ENCODE measurements at regions not wholly inside any gene's neighbourhood (a gene's known extent, or its start where the extent isn't known, plus 50 kb on each side); places are given as distances from the start of the nearest gene placed in this dataset.

- Histone ChIP-seq H3K27me3 (ENCODE audit: insufficient read depth) (no peaks in the 10 kb centered on the region), H3K4me1 (ENCODE audit: insufficient read depth) (no peaks in the 10 kb centered on the region), H3F3A (replicated peaks; ENCODE audit: low read depth) (no peaks in the 10 kb centered on the region), H3K36me3 (ENCODE audit: insufficient read depth) (no peaks in the 10 kb centered on the region), H3K79me2 (replicated peaks; ENCODE audit: insufficient read depth) (no peaks in the 10 kb centered on the region), H2AFZ (no peak overlapping the region), H3K4me2 (no peak overlapping the region), H3K9me2 (ENCODE audit: insufficient read depth) (no peaks in the 10 kb centered on the region), H3K4me3 (no peak overlapping the region), H3K27ac (ENCODE audit: low read depth) (no peak overlapping the region), H4K20me1 (replicated peaks; ENCODE audit: insufficient read depth) (no peaks in the 10 kb centered on the region)
- TF ChIP-seq ZNF462 (CRISPR knock-in tag; IDR thresholded peaks at IDR 0.05) (no peak), EZH2phosphoT487 (IDR thresholded peaks at IDR 0.05; ENCODE audit: unreplicated experiment) (no peak), EZH2 (IDR thresholded peaks at IDR 0.05; ENCODE audit: low read depth, unreplicated experiment) (no peak), JUNB (IDR thresholded peaks at IDR 0.05; ENCODE audit: unreplicated experiment) (no peak), CREB1 (CRISPR knock-in tag; IDR thresholded peaks at IDR 0.05; ENCODE audit: low read depth) (no peak)
- Mint-ChIP-seq H3K36me3 (ENCODE audit: low read depth) (no peaks in the 10 kb centered on the region), H3K9me3 (peaks cover 4% of the 10 kb centered on the region; the same call in 2 of the 3 replicates), H3K27ac (no peak overlapping the region), H3K4me1 (peaks cover 9% of the 10 kb centered on the region), H3K27me3 (ENCODE audit: insufficient read depth, low read depth, poor library complexity) (peaks cover 6% of the 10 kb centered on the region), H3K4me3 (no peak overlapping the region)
- DNase-seq (ENCODE audit: low spot score) (no peak), ATAC-seq (no peak)
Observed at GRCh38 chr2:239762106-239762505, 263.0 kb downstream of the NDUFA10 start.

GRCh38 chr2:239760596-239760995 lies 264.5 kb downstream of the NDUFA10 start:
- no peak for DNase-seq (ENCODE audit: low spot score)
- Histone ChIP-seq H3K79me2 (replicated peaks; ENCODE audit: insufficient read depth) (no peaks in the 10 kb centered on the region), H3K4me1 (ENCODE audit: insufficient read depth) (no peaks in the 10 kb centered on the region), H3K27me3 (ENCODE audit: insufficient read depth) (no peaks in the 10 kb centered on the region), H4K20me1 (replicated peaks; ENCODE audit: insufficient read depth) (no peaks in the 10 kb centered on the region), H3K27ac (ENCODE audit: low read depth) (no peak overlapping the region), H3F3A (replicated peaks; ENCODE audit: low read depth) (no peaks in the 10 kb centered on the region), H3K9me2 (ENCODE audit: insufficient read depth) (no peaks in the 10 kb centered on the region), H3K4me3 (no peak overlapping the region), H3K4me2 (no peak overlapping the region), H2AFZ (no peak overlapping the region), H3K36me3 (ENCODE audit: insufficient read depth) (no peaks in the 10 kb centered on the region)
- H3K4me3 Mint-ChIP-seq = no peak overlapping the region
- peaks cover 6% of the 10 kb centered on the region for H3K27me3 Mint-ChIP-seq (ENCODE audit: insufficient read depth, low read depth, poor library complexity)
- no peak for ATAC-seq
- no peaks in the 10 kb centered on the region for H3K36me3 Mint-ChIP-seq (ENCODE audit: low read depth)
- H3K4me1 Mint-ChIP-seq = peaks cover 9% of the 10 kb centered on the region
- H3K27ac Mint-ChIP-seq = no peak overlapping the region
- H3K9me3 Mint-ChIP-seq = peaks cover 4% of the 10 kb centered on the region; the same call in 2 of the 3 replicates
- TF ChIP-seq CREB1 (CRISPR knock-in tag; IDR thresholded peaks at IDR 0.05; ENCODE audit: low read depth) (no peak), NANOG (IDR thresholded peaks at IDR 0.05; ENCODE audit: borderline replicate concordance) (no peak), ETS1 (IDR thresholded peaks at IDR 0.05) (no peak), STAT1 (IDR thresholded peaks at IDR 0.05; ENCODE audit: unreplicated experiment) (no peak), CTCF (conservative IDR thresholded peaks at IDR 0.05; ENCODE audit: low read depth in 2 of 2) (no peak), ZNF114 (CRISPR knock-in tag; IDR thresholded peaks at IDR 0.05) (no peak)
